Tibial nerve (tissue), 4 donors: ENCODE measurements at regions not wholly inside any gene's neighbourhood (a gene's known extent, or its start where the extent isn't known, plus 50 kb on each side); places are given as distances from the start of the nearest gene placed in this dataset.

ENCODE experiments used
- DNase-seq, 2 donors: peaks; one replicate each; pipeline ENCODE4 v3.0.0-alpha.2; 2019; ENCODE audit warnings: low spot score in 2 of 2
- H3K27ac ChIP-seq, 4 donors: fragments of 200-600 bp; sonication (generic) in 3 of 4; one replicate each; pipeline ENCODE4 v1.5.1; 2017 to 2019; ENCODE audit warnings: mild to moderate bottlenecking in 1 of 4
- H3K27me3 ChIP-seq, 2 donors: fragments of 200-600 bp; sonication (generic) in 1 of 2; one replicate each; pipeline versions ENCODE4 v1.5.1 to v1.6.0; 2017 to 2019
- H3K36me3 ChIP-seq, 3 donors: fragments of 200-600 bp; sonication (generic); one replicate each; pipeline ENCODE4 v1.5.1; 2018 to 2019
- H3K4me1 ChIP-seq, 4 donors: fragments of 200-600 bp; sonication (generic) in 3 of 4; one replicate each; pipeline ENCODE4 v1.5.1; 2017 to 2019
- H3K4me3 ChIP-seq, 4 donors: fragments of 200-600 bp; sonication (generic) in 3 of 4; one replicate each; pipeline ENCODE4 v1.5.1; 2017 to 2019; ENCODE audit warnings: mild to moderate bottlenecking in 1 of 4, moderate library complexity in 1 of 4
- H3K9me3 ChIP-seq, 4 donors: fragments of 200-600 bp; sonication (generic) in 3 of 4; one replicate each; pipeline ENCODE4 v1.5.1; 2017 to 2019
- CTCF ChIP-seq, 5 experiments: fragments of 200-600 bp in 3 of 5; fragments of 450-650 bp in 2 of 5; sonication (generic) in 3 of 5; IDR thresholded peaks; one replicate each; pipeline ENCODE4 v1.5.1; 2016 to 2019; ENCODE audit warnings: antibody characterized with exemption in 5 of 5, mild to moderate bottlenecking in 3 of 5, moderate library complexity in 2 of 5
- EP300 ChIP-seq, 2 donors: sonication (generic); formaldehyde crosslinking; IDR thresholded peaks; one replicate each; pipeline ENCODE4 v1.6.1; 2017; ENCODE audit warnings: antibody characterized with exemption in 2 of 2, mild to moderate bottlenecking in 1 of 2
- POLR2A ChIP-seq, 2 donors: fragments of 450-650 bp; IDR thresholded peaks; one replicate each; pipeline ENCODE4 v1.6.1; 2017; ENCODE audit warnings: antibody characterized with exemption in 2 of 2, mild to moderate bottlenecking in 2 of 2, moderate library complexity in 2 of 2
- WGBS, 2 donors: methylation state at CpG; one replicate each; pipeline ENCODE4 v1.1.5; 2018; 5-methylcytosine and 5-hydroxymethylcytosine counted together

GRCh38 chr5:8322484-8322883 is 453.5 kb downstream of the MTRR start:
- H3K27me3 ChIP-seq, result no peaks in the 10 kb centered on the region
- H3K4me3 ChIP-seq, result no peak overlapping the region
- WGBS, 2 donors, result 62 to 79% methylated on average over 2 of the region's 2 CpGs
- H3K9me3 ChIP-seq, result peaks cover 0 to 3% (median 0%) of the 10 kb centered on the region in 4 donors
- no peak for DNase-seq
- no peaks in the 10 kb centered on the region for H3K36me3 ChIP-seq
- TF ChIP-seq POLR2A (IDR thresholded peaks at IDR 0.05) (no peak), EP300 (IDR thresholded peaks at IDR 0.05) (no peak), CTCF (IDR thresholded peaks at IDR 0.05) (no peak)
- H3K4me1 ChIP-seq, result no peaks in the 10 kb centered on the region
- H3K27ac ChIP-seq, result no peak overlapping the region

- 77 to 79% methylated on average over 4 of the region's 4 CpGs for WGBS, 2 donors
- Histone ChIP-seq H3K4me1 (no peaks in the 10 kb centered on the region), H3K4me3 (no peak overlapping the region), H3K27me3 (no peaks in the 10 kb centered on the region), H3K27ac (no peak overlapping the region), H3K36me3 (no peaks in the 10 kb centered on the region), H3K9me3 (no peaks in the 10 kb centered on the region)
- DNase-seq, result no peak
- no peak for TF ChIP-seq CTCF (IDR thresholded peaks at IDR 0.05)
- no peak for TF ChIP-seq EP300 (IDR thresholded peaks at IDR 0.05)
- no peak for TF ChIP-seq POLR2A (IDR thresholded peaks at IDR 0.05)
Observed at GRCh38 chr5:8327016-8327415, 458.1 kb downstream of the MTRR start.

- Histone ChIP-seq H3K27me3 (no peaks in the 10 kb centered on the region), H3K4me3 (no peak overlapping the region), H3K4me1 (no peaks in the 10 kb centered on the region), H3K9me3 (no peaks in the 10 kb centered on the region), H3K36me3 (no peaks in the 10 kb centered on the region), H3K27ac (no peak overlapping the region)
- WGBS, 2 donors, result 80 to 81% methylated on average over 5 of the region's 5 CpGs
- no peak for DNase-seq
- TF ChIP-seq EP300 (IDR thresholded peaks at IDR 0.05) (no peak), CTCF (IDR thresholded peaks at IDR 0.05) (no peak), POLR2A (IDR thresholded peaks at IDR 0.05) (no peak)
Observed at GRCh38 chr5:8329773-8330172, 460.8 kb downstream of the MTRR start.

GRCh38 chr5:8332666-8333445 is 463.9 kb downstream of the MTRR start:
- no peak for DNase-seq
- WGBS, 2 donors, result 94% methylated on average over 11 of the region's 11 CpGs
- TF ChIP-seq EP300 (IDR thresholded peaks at IDR 0.05), result no peak
- TF ChIP-seq CTCF (IDR thresholded peaks at IDR 0.05), result no peak
- no peak for TF ChIP-seq POLR2A (IDR thresholded peaks at IDR 0.05)
- H3K27ac ChIP-seq, result no peak overlapping the region
- H3K27me3 ChIP-seq, result no peaks in the 10 kb centered on the region
- no peaks in the 10 kb centered on the region for H3K36me3 ChIP-seq
- no peaks in the 10 kb centered on the region for H3K4me1 ChIP-seq
- H3K4me3 ChIP-seq, result no peak overlapping the region
- H3K9me3 ChIP-seq, result peaks cover 0 to 6% (median 0%) of the 10 kb centered on the region in 4 donors

- Histone ChIP-seq H3K27ac (no peak overlapping the region), H3K27me3 (no peaks in the 10 kb centered on the region), H3K4me3 (no peak overlapping the region), H3K4me1 (no peaks in the 10 kb centered on the region), H3K36me3 (no peaks in the 10 kb centered on the region), H3K9me3 (peaks cover 0 to 6% (median 0%) of the 10 kb centered on the region in 4 donors)
- no peak for TF ChIP-seq POLR2A (IDR thresholded peaks at IDR 0.05)
- no peak for TF ChIP-seq EP300 (IDR thresholded peaks at IDR 0.05)
- no peak for TF ChIP-seq CTCF (IDR thresholded peaks at IDR 0.05)
- WGBS, 2 donors, result 48 to 71% methylated on average over 5 of the region's 5 CpGs
- no peak for DNase-seq
Observed at GRCh38 chr5:8333485-8333884, 464.5 kb downstream of the MTRR start.
